Fibroblast of skin of back (primary cell): ENCODE measurements at regions not wholly inside any gene's neighbourhood (a gene's known extent, or its start where the extent isn't known, plus 50 kb on each side); places are given as distances from the start of the nearest gene placed in this dataset.

Source experiments
- DNase-seq: peaks from one replicate; pipeline ENCODE4 v3.0.0-alpha.2; 2013

GRCh38 chr2:76572981-76573380, 862.3 kb upstream of the GCFC2 start:
- no peak for DNase-seq

- no peak for DNase-seq
Observed at GRCh38 chr2:76569819-76570218, 859.1 kb upstream of the GCFC2 start.

- no peak for DNase-seq
Observed at GRCh38 chr2:76567478-76567877, 856.8 kb upstream of the GCFC2 start.

- no peak for DNase-seq
Observed at GRCh38 chr2:76564734-76565133, 854.0 kb upstream of the GCFC2 start.

GRCh38 chr2:76563730-76564129, 853.0 kb upstream of the GCFC2 start:
- DNase-seq, result no peak

- no peak for DNase-seq
Observed at GRCh38 chr2:76558157-76558556, 847.4 kb upstream of the GCFC2 start.

- DNase-seq, result no peak
Observed at GRCh38 chr2:76556018-76556417, 845.3 kb upstream of the GCFC2 start.

- no peak for DNase-seq
Observed at GRCh38 chr2:76546207-76546606, 835.5 kb upstream of the GCFC2 start.

- DNase-seq, result no peak
Observed at GRCh38 chr2:76544901-76545300, 834.2 kb upstream of the GCFC2 start.

- no peak for DNase-seq
Observed at GRCh38 chr2:76517574-76517909, 806.8 kb upstream of the GCFC2 start.

GRCh38 chr2:76516861-76517573, 806.3 kb upstream of the GCFC2 start:
- no peak for DNase-seq

GRCh38 chr2:76512201-76512820, 801.6 kb upstream of the GCFC2 start:
- no peak for DNase-seq

- no peak for DNase-seq
Observed at GRCh38 chr2:76506538-76506937, 795.8 kb upstream of the GCFC2 start.

GRCh38 chr2:76501641-76502040, 790.9 kb upstream of the GCFC2 start:
- DNase-seq, result no peak

GRCh38 chr2:76498360-76498759, 787.6 kb upstream of the GCFC2 start:
- no peak for DNase-seq

GRCh38 chr2:76491503-76491902, 780.8 kb upstream of the GCFC2 start:
- DNase-seq, result no peak

- DNase-seq, result no peak
Observed at GRCh38 chr2:76478266-76479035, 767.7 kb upstream of the GCFC2 start.

GRCh38 chr2:76472946-76473345, 762.2 kb upstream of the GCFC2 start:
- DNase-seq, result no peak

GRCh38 chr2:76469066-76469465, 758.4 kb upstream of the GCFC2 start:
- no peak for DNase-seq

- no peak for DNase-seq
Observed at GRCh38 chr2:76467326-76467725, 756.6 kb upstream of the GCFC2 start.

GRCh38 chr2:76464310-76464709, 753.6 kb upstream of the GCFC2 start:
- no peak for DNase-seq

- DNase-seq, result no peak
Observed at GRCh38 chr2:76461431-76461830, 750.7 kb upstream of the GCFC2 start.

GRCh38 chr2:76455910-76456309, 745.2 kb upstream of the GCFC2 start:
- no peak for DNase-seq

GRCh38 chr2:76450024-76450475, 739.3 kb upstream of the GCFC2 start:
- DNase-seq, result no peak
